ENCODE measurements at regions not wholly inside any gene's neighbourhood (a gene's known extent, or its start where the extent isn't known, plus 50 kb on each side); places are given as distances from the start of the nearest gene placed in this dataset.

GRCh38 chr13:91148098-91148497 is 199.4 kb upstream of the MIR17HG start:
- TF ChIP-seq EP300 (IDR thresholded peaks at IDR 0.05; ENCODE audit: low read depth) (no peak), CTCF (IDR thresholded peaks at IDR 0.05) (no peak), POLR2A (IDR thresholded peaks at IDR 0.05) (no peak)
